Panc1 (cell line): ENCODE measurements at regions not wholly inside any gene's neighbourhood (a gene's known extent, or its start where the extent isn't known, plus 50 kb on each side); places are given as distances from the start of the nearest gene placed in this dataset.
"Not testable (repeated sequence)": the region's sequence is repeated elsewhere in the genome, so short reads cannot be mapped to it uniquely, and the experiment has no call there.

Experiments
- POLR2AphosphoS5 ChIP-seq: IDR thresholded peaks from 2 replicates; pipeline ENCODE4 v1.6.1; 2012; ENCODE audit warnings: mild to moderate bottlenecking, low read depth, low read length, moderate library complexity
- TF ChIP-seq, protein P1 (sequence below): fragments of 450-650 bp; IDR thresholded peaks from 2 replicates; pipeline ENCODE4 v1.5.1; 2017; ENCODE audit warnings: mild to moderate bottlenecking
- TF ChIP-seq, protein P2 (sequence below), 2 experiments: IDR thresholded peaks; 2 replicates each; pipeline ENCODE4 v1.6.1; 2011 to 2012; ENCODE audit warnings: low read depth in 2 of 2, control low read depth in 1 of 2, low read length in 1 of 2, mild to moderate bottlenecking in 1 of 2, moderate library complexity in 1 of 2; ENCODE audit not compliant: insufficient read depth in 1 of 2

- TF ChIP-seq, protein P1, sequence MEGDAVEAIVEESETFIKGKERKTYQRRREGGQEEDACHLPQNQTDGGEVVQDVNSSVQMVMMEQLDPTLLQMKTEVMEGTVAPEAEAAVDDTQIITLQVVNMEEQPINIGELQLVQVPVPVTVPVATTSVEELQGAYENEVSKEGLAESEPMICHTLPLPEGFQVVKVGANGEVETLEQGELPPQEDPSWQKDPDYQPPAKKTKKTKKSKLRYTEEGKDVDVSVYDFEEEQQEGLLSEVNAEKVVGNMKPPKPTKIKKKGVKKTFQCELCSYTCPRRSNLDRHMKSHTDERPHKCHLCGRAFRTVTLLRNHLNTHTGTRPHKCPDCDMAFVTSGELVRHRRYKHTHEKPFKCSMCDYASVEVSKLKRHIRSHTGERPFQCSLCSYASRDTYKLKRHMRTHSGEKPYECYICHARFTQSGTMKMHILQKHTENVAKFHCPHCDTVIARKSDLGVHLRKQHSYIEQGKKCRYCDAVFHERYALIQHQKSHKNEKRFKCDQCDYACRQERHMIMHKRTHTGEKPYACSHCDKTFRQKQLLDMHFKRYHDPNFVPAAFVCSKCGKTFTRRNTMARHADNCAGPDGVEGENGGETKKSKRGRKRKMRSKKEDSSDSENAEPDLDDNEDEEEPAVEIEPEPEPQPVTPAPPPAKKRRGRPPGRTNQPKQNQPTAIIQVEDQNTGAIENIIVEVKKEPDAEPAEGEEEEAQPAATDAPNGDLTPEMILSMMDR: not testable (repeated sequence)
- TF ChIP-seq, protein P2, sequence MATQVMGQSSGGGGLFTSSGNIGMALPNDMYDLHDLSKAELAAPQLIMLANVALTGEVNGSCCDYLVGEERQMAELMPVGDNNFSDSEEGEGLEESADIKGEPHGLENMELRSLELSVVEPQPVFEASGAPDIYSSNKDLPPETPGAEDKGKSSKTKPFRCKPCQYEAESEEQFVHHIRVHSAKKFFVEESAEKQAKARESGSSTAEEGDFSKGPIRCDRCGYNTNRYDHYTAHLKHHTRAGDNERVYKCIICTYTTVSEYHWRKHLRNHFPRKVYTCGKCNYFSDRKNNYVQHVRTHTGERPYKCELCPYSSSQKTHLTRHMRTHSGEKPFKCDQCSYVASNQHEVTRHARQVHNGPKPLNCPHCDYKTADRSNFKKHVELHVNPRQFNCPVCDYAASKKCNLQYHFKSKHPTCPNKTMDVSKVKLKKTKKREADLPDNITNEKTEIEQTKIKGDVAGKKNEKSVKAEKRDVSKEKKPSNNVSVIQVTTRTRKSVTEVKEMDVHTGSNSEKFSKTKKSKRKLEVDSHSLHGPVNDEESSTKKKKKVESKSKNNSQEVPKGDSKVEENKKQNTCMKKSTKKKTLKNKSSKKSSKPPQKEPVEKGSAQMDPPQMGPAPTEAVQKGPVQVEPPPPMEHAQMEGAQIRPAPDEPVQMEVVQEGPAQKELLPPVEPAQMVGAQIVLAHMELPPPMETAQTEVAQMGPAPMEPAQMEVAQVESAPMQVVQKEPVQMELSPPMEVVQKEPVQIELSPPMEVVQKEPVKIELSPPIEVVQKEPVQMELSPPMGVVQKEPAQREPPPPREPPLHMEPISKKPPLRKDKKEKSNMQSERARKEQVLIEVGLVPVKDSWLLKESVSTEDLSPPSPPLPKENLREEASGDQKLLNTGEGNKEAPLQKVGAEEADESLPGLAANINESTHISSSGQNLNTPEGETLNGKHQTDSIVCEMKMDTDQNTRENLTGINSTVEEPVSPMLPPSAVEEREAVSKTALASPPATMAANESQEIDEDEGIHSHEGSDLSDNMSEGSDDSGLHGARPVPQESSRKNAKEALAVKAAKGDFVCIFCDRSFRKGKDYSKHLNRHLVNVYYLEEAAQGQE (IDR thresholded peaks at IDR 0.05; ENCODE audit: insufficient read depth in 1 of 2, low read depth in 2 of 2, low read length in 1 of 2): not testable (repeated sequence)
- TF ChIP-seq POLR2AphosphoS5: not testable (repeated sequence)
Observed at GRCh38 chr14:97808541-97808940, 1011.4 kb downstream of the VRK1 start.
